H54 (cell line): ENCODE measurements at regions not wholly inside any gene's neighbourhood (a gene's known extent, or its start where the extent isn't known, plus 50 kb on each side); places are given as distances from the start of the nearest gene placed in this dataset.
"Not testable (repeated sequence)": the region's sequence is repeated elsewhere in the genome, so short reads cannot be mapped to it uniquely, and the experiment has no call there.

Experiments used
- DNase-seq: peaks from one replicate; pipeline ENCODE4 v3.0.0; 2011; ENCODE audit warnings: low spot score, mixed read lengths; ENCODE audit not compliant: insufficient read length
- FAIRE-seq: peaks from 3 replicates; lab custom pipeline; 2011; peaks lifted over from hg19 to GRCh38; lab: Jason Lieb, UNC
- POLR2A ChIP-seq: IDR thresholded peaks from 2 replicates; pipeline ENCODE4 v1.6.1; 2011; ENCODE audit warnings: low read depth, mild to moderate bottlenecking, low read length

GRCh38 chr14:45785240-45785639 is 532.2 kb upstream of the MIS18BP1 start:
- TF ChIP-seq POLR2A = no peak
- DNase-seq = no peak
- FAIRE-seq = no peak

DNA sequence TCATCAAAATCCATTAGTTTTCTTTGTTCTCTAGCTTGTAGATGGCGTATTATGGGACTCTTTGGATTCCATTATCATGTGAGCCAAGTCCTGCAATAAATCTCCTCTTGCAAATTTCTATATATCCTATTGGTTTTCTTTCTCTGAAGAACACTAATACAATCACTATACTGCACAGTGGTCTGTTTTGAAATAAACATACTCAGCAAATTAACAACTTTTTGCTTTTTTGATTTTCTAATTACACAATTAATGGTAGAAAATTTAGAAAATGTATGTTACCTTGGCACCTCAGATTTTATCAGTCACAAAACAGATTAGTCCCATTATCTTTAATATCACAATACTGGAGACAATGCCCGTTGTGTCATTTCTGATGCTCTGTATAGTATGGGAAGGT is 513.2 kb upstream of the MIS18BP1 start:
- DNase-seq (no peak), FAIRE-seq (no peak)
- no peak for TF ChIP-seq POLR2A

DNA sequence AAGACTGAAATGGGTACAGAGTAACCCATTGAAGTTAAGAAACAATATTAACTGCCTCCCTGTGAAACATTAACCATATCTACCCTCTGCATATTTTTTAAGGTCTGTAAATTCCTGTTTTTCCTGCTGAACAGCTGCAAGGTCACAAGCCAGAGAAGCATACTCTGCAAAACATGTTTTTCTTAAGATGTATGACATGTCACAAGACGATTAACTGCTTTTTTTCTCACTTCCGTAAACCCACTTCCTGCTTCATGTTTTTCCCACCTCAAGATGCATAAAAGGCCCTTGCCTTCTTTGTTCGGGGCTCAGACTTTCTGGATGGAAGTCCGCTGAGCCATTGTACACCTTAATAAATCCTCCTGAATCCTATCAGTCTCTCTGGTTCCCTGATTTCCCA is 504.7 kb upstream of the MIS18BP1 start:
- TF ChIP-seq POLR2A = no peak
- no peak for DNase-seq
- FAIRE-seq = no peak

- DNase-seq, FAIRE-seq: not testable (repeated sequence)
These were observed 503.4 kb upstream of the MIS18BP1 start for GRCh38 chr14:45756412-45756811.

DNA sequence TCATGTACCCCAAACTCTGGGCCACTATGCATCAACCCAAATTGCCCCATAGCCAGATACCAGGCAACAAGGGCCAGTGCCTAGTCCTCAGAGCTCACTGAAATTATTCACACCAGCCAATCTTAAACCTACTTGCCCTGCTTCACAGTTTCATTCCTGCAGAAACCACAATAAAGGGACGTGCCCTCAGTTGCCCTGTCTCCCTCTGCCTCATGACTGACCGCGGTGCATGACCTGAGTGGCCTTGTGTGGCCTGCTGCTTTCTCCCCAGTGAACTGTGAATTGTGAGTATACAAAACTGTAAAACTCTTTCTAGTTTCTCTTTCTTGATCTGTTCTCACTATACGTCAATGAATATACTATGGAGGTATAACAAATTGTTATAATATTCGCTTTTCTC is 490.9 kb upstream of the MIS18BP1 start:
- FAIRE-seq (no peak), DNase-seq (no peak)
- TF ChIP-seq POLR2A = no peak

DNA sequence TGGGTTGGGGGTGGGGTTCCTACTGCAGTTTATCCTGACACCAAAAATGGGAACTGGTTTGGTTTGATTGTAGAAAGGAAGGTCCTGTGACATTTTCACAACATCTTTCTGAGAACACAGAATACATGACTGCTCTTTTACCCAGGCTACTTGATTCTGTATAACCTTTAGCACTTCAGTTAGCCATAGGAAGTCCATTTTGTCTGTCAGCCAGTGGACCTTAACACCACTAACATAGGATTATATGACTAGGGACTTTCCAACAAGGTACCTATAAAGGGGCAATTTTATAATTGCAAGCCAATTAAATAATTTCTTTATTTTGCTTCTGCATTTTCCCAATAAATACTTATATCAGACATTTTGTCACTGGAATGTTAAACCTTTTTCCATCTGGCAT is 489.2 kb upstream of the MIS18BP1 start:
- FAIRE-seq (no peak), DNase-seq (no peak)
- no peak for TF ChIP-seq POLR2A

DNA sequence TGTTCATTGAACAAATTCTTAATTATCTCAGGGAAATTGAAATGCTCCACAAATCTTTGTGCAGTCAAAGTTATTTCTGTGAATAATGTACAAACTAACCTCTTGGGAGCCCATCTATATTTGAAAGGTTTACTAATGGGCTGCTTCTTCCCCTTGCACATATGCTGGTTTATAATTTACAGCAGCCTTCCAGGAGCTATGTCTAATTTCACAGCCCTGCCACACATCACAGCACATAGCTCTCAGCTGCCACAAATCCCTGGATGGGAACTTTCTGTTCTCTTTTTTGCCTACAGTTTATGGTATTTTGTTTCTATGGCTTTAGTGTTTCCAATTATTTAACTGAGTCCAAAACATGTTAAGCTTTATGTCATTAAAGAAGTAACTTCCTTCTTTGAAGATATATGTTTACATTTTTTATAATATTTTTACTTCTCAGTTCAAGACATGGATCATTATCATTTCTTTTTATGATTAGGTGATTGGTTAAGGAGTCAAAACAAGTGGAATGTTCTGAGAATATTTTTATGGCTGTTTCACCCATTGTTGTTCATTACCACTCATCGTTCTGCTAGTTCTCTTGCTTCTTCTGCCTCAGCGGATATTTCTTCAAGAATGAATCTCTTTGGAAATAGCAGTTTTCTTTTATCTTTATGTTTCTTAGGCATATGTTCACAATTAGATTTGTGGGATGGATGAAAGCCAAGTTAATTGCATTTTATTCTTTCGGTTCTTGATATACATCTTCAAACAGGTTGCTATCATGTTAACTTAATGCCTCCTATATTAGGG is 475.6 kb upstream of the MIS18BP1 start:
- FAIRE-seq = no peak
- no peak for DNase-seq
- TF ChIP-seq POLR2A = no peak

DNA sequence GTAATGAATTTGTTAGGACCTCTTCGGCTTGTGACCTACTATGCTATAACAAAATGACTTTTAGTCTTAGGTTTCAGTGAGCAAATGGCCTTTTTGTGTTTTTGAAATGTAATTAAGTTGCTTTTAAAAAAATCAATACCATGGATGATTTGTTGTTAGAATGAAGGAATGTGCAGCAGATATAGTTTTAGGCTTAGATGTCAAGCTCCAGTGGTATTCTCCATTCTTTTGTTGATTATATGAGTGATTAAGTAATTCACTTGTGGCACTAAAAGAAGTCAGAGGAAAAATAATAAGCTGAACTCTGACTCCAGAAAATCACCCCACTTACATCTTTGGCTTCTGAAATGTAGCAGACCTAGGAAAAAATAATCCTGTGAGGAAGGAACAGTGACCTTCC is 474.1 kb upstream of the MIS18BP1 start:
- TF ChIP-seq POLR2A = no peak
- DNase-seq (no peak), FAIRE-seq (no peak)

- DNase-seq (no peak), FAIRE-seq (no peak)
- no peak for TF ChIP-seq POLR2A
These were observed 468.5 kb upstream of the MIS18BP1 start for GRCh38 chr14:45721472-45721871.

DNA sequence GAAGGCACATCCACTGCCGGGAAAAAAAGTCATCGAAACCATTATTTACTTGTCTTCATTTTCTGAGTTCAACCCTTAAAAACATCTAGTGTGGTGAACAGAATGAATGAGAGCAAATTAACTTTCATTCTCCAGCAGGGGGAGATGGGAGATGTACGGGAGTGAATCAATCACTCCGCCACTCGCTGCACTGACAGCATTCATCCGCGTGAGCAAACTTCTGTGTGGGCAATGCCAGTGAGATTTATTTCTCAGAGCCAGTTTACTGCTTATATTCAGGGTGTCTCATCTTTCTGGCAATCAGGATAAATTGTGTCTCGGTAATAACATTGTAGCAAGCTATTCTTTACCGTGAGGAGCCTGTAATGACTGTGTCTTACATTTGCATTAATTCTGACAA is 463.6 kb upstream of the MIS18BP1 start:
- FAIRE-seq (no peak), DNase-seq (no peak)

GRCh38 chr14:45715946-45716345 is 462.9 kb upstream of the MIS18BP1 start:
- TF ChIP-seq POLR2A = no peak
- no peak for FAIRE-seq
- no peak for DNase-seq

More for the DNA sequence above, 463.6 kb upstream of the MIS18BP1 start:
- TF ChIP-seq POLR2A = no peak

DNA sequence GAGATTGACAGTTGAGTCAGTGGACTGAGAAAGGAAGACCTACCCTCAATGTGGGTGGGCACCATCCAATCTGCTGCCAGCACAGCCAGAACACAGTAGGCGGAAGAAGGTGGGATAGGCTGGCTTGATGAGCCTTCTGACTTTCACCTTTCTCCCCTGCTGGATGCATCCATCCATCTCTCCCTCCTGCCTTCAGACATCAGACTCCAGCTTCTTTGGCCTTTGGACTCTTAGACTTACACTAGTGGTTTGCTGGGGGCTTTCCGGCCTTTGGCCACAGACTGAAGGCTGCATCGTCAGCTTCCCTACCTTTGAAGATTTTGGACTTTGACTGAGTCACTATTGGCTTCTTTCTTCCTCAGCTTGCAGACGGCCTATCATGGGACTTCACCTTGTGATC is 456.5 kb upstream of the MIS18BP1 start:
- no peak for TF ChIP-seq POLR2A
- FAIRE-seq (no peak), DNase-seq (no peak)

- DNase-seq (no peak), FAIRE-seq (no peak)
- TF ChIP-seq POLR2A = no peak
These were observed 453.0 kb upstream of the MIS18BP1 start for GRCh38 chr14:45705940-45706534.

DNA sequence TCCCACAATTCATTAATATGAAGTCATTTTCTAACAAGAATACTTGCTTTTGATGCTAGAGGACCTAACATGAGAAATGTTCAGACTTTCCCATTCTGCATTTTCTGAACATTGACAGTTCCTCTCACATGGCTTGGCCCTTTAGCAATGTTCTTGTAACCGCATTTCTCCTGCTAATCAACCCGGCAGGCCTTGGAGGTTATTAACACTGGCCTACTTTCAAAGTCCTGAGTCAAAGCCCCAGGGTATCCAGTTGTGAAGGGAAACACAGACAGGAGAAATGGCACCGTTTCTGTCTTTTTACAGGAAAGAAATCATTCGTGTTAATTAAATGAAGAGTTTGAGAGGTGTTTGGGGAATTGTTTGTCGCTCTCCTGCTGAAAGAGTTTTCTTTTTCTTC is 446.5 kb upstream of the MIS18BP1 start:
- no peak for TF ChIP-seq POLR2A
- DNase-seq (no peak), FAIRE-seq (no peak)
